ENCODE measurements at regions not wholly inside any gene's neighbourhood (a gene's known extent, or its start where the extent isn't known, plus 50 kb on each side); places are given as distances from the start of the nearest gene placed in this dataset.

GRCh38 chr14:55902241-55902640 lies 216.0 kb upstream of the PELI2 start:
- H3K27me3 ChIP-seq (ENCODE audit: insufficient read depth, low read depth): no peaks in the 10 kb centered on the region
- H3K79me2 ChIP-seq (ENCODE audit: insufficient read depth, low read depth): no peaks in the 10 kb centered on the region
- no peak overlapping the region for H3K4me2 ChIP-seq
- H3K4me1 ChIP-seq (ENCODE audit: low read depth, poor library complexity, severe bottlenecking): no peaks in the 10 kb centered on the region
- TF ChIP-seq CTCF (conservative IDR thresholded peaks at IDR 0.05; ENCODE audit: low read depth, low read length): no peak
- H3K36me3 ChIP-seq (ENCODE audit: insufficient read depth): no peaks in the 10 kb centered on the region
- no peak overlapping the region for H3K9ac ChIP-seq
- H2AFZ ChIP-seq (ENCODE audit: low read depth): no peak overlapping the region
- no peaks in the 10 kb centered on the region for H4K20me1 ChIP-seq (ENCODE audit: insufficient read depth)
- no peak overlapping the region for H3K4me3 ChIP-seq (IDR thresholded peaks at IDR 0.05; ENCODE audit: insufficient read depth, low read depth, low read length)
- no peak overlapping the region for H3K27ac ChIP-seq

GRCh38 chr14:55904086-55904485 lies 214.1 kb upstream of the PELI2 start:
- no peak for TF ChIP-seq CTCF (conservative IDR thresholded peaks at IDR 0.05; ENCODE audit: low read depth, low read length)
- Histone ChIP-seq H2AFZ (ENCODE audit: low read depth) (no peak overlapping the region), H3K4me1 (ENCODE audit: low read depth, poor library complexity, severe bottlenecking) (no peaks in the 10 kb centered on the region), H3K79me2 (ENCODE audit: insufficient read depth, low read depth) (no peaks in the 10 kb centered on the region), H3K4me2 (no peak overlapping the region), H3K36me3 (ENCODE audit: insufficient read depth) (no peaks in the 10 kb centered on the region), H3K4me3 (IDR thresholded peaks at IDR 0.05; ENCODE audit: insufficient read depth, low read depth, low read length) (no peak overlapping the region), H3K27me3 (ENCODE audit: insufficient read depth, low read depth) (no peaks in the 10 kb centered on the region), H3K9ac (no peak overlapping the region), H3K27ac (no peak overlapping the region), H4K20me1 (ENCODE audit: insufficient read depth) (no peaks in the 10 kb centered on the region)

- H3K4me1 ChIP-seq (ENCODE audit: low read depth, poor library complexity, severe bottlenecking): no peaks in the 10 kb centered on the region
- H4K20me1 ChIP-seq (ENCODE audit: insufficient read depth): no peaks in the 10 kb centered on the region
- H2AFZ ChIP-seq (ENCODE audit: low read depth): no peak overlapping the region
- H3K27me3 ChIP-seq (ENCODE audit: insufficient read depth, low read depth): no peaks in the 10 kb centered on the region
- no peak overlapping the region for H3K27ac ChIP-seq
- H3K79me2 ChIP-seq (ENCODE audit: insufficient read depth, low read depth): no peaks in the 10 kb centered on the region
- no peak overlapping the region for H3K4me2 ChIP-seq
- H3K36me3 ChIP-seq (ENCODE audit: insufficient read depth): no peaks in the 10 kb centered on the region
- no peak for TF ChIP-seq CTCF (conservative IDR thresholded peaks at IDR 0.05; ENCODE audit: low read depth, low read length)
- no peak overlapping the region for H3K4me3 ChIP-seq (IDR thresholded peaks at IDR 0.05; ENCODE audit: insufficient read depth, low read depth, low read length)
- no peak overlapping the region for H3K9ac ChIP-seq
Observed at GRCh38 chr14:55908106-55908505, 210.1 kb upstream of the PELI2 start.

- Histone ChIP-seq H3K9ac (no peak overlapping the region), H3K4me2 (no peak overlapping the region), H2AFZ (ENCODE audit: low read depth) (no peak overlapping the region), H4K20me1 (ENCODE audit: insufficient read depth) (no peaks in the 10 kb centered on the region), H3K27me3 (ENCODE audit: insufficient read depth, low read depth) (no peaks in the 10 kb centered on the region), H3K27ac (no peak overlapping the region), H3K79me2 (ENCODE audit: insufficient read depth, low read depth) (no peaks in the 10 kb centered on the region), H3K36me3 (ENCODE audit: insufficient read depth) (no peaks in the 10 kb centered on the region), H3K4me3 (IDR thresholded peaks at IDR 0.05; ENCODE audit: insufficient read depth, low read depth, low read length) (no peak overlapping the region), H3K4me1 (ENCODE audit: low read depth, poor library complexity, severe bottlenecking) (no peaks in the 10 kb centered on the region)
- no peak for TF ChIP-seq CTCF (conservative IDR thresholded peaks at IDR 0.05; ENCODE audit: low read depth, low read length)
Observed at GRCh38 chr14:55909879-55910278, 208.3 kb upstream of the PELI2 start.

Measured in KMS-11 (cell line).